ACC112 (cell line): ENCODE measurements at regions not wholly inside any gene's neighbourhood (a gene's known extent, or its start where the extent isn't known, plus 50 kb on each side); places are given as distances from the start of the nearest gene placed in this dataset.

Experiments
- H2AFZ ChIP-seq: fragments of 200-600 bp; sonication (generic); one replicate; pipeline ENCODE4 v1.6.0; 2017; ENCODE audit warnings: antibody characterized with exemption, low read length; ENCODE audit not compliant: unreplicated experiment
- H3K27ac ChIP-seq: fragments of 200-600 bp; sonication (generic); 2 replicates; pipeline ENCODE4 v1.5.1; 2014; ENCODE audit warnings: low read depth, mild to moderate bottlenecking, antibody characterized with exemption, low read length, moderate library complexity
- H3K27me3 ChIP-seq: fragments of 200-600 bp; sonication (generic); 2 replicates; pipeline ENCODE4 v1.6.1; 2014; ENCODE audit warnings: mild to moderate bottlenecking, antibody characterized with exemption, low read length, moderate library complexity, mixed read lengths; ENCODE audit not compliant: insufficient read depth
- H3K36me3 ChIP-seq: fragments of 200-600 bp; sonication (generic); 2 replicates; pipeline ENCODE4 v1.6.1; 2016; ENCODE audit warnings: mild to moderate bottlenecking, antibody characterized with exemption, low read length, moderate library complexity, mixed read lengths; ENCODE audit not compliant: insufficient read depth
- H3K4me1 ChIP-seq: fragments of 200-600 bp; sonication (generic); one replicate; pipeline ENCODE4 v1.6.1; 2016; ENCODE audit warnings: low read length, mixed read lengths; ENCODE audit not compliant: insufficient read depth, unreplicated experiment, control insufficient read depth
- H3K4me3 ChIP-seq: fragments of 200-600 bp; sonication (generic); 2 replicates; pipeline ENCODE4 v1.5.1; 2014; ENCODE audit warnings: mild to moderate bottlenecking, low read depth, low read length
- H3K79me2 ChIP-seq: fragments of 200-600 bp; sonication (generic); one replicate; pipeline ENCODE4 v1.6.0; 2016; ENCODE audit warnings: low read length; ENCODE audit not compliant: control insufficient read depth, unreplicated experiment, insufficient read depth

- Histone ChIP-seq H3K27me3 (no peaks in the 10 kb centered on the region), H3K27ac (no peak overlapping the region), H3K79me2 (no peaks in the 10 kb centered on the region), H3K36me3 (no peaks in the 10 kb centered on the region), H3K4me3 (no peak overlapping the region), H2AFZ (no peak overlapping the region), H3K4me1 (peaks cover 14% of the 10 kb centered on the region)
Observed at GRCh38 chr2:143960177-143960576, 559.7 kb downstream of the ZEB2 start.

GRCh38 chr2:143957321-143957720 is 562.6 kb downstream of the ZEB2 start:
- Histone ChIP-seq H2AFZ (no peak overlapping the region), H3K4me1 (peaks cover 37% of the 10 kb centered on the region), H3K79me2 (no peaks in the 10 kb centered on the region), H3K36me3 (no peaks in the 10 kb centered on the region), H3K4me3 (no peak overlapping the region), H3K27me3 (no peaks in the 10 kb centered on the region), H3K27ac (no peak overlapping the region)

DNA sequence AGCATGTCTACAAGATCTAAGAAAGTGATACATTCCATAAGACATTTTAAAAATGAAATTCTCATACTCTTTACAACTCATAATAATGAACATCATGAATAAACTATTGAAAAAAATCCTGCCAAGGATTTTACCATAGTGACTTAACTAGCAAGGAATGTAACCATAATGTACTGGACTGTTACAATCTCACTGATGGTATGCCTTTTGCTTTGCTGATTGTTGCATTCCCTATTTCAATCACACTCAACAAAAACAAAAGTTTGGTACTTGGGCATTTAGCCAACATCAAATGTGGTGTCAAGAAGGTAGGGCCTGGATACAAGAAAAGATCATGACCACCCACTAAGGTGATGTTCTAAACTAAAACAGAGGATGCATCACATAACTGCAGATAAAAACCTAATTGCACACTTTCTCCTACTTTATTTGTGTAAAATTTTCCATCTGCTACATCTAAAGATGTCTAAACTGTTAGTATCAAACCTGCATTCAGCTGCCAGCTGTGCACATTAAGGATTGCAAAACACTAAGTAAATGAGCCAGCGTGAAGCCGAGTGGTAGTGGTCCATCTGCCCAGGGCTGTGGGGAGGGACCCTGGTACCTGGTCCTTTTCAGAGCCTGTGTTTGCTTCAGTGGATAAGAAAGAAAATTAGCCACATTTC is 564.4 kb downstream of the ZEB2 start:
- H2AFZ ChIP-seq = peak overlapping the region; percentile 40
- H3K36me3 ChIP-seq = no peaks in the 10 kb centered on the region
- H3K27ac ChIP-seq = peak overlapping the region; percentile 65
- peak overlapping the region; percentile 7; the same call in 1 of the 2 replicates for H3K4me3 ChIP-seq
- peaks cover 44% of the 10 kb centered on the region for H3K4me1 ChIP-seq
- H3K27me3 ChIP-seq = no peaks in the 10 kb centered on the region
- H3K79me2 ChIP-seq = no peaks in the 10 kb centered on the region

GRCh38 chr2:143954844-143955243 is 565.1 kb downstream of the ZEB2 start:
- peak overlapping the region; percentile 65 for H3K27ac ChIP-seq
- H3K27me3 ChIP-seq = no peaks in the 10 kb centered on the region
- no peaks in the 10 kb centered on the region for H3K36me3 ChIP-seq
- H3K79me2 ChIP-seq = no peaks in the 10 kb centered on the region
- H3K4me3 ChIP-seq = peak overlapping the region; percentile 7; the same call in 1 of the 2 replicates
- peaks cover 39% of the 10 kb centered on the region for H3K4me1 ChIP-seq
- no peak overlapping the region for H2AFZ ChIP-seq

- no peaks in the 10 kb centered on the region for H3K36me3 ChIP-seq
- H2AFZ ChIP-seq = peak overlapping the region; percentile 73
- H3K4me3 ChIP-seq = peak overlapping the region; percentile 57
- H3K27ac ChIP-seq = peak overlapping the region; percentile 30; the same call in 1 of the 2 replicates
- H3K4me1 ChIP-seq = peaks cover 45% of the 10 kb centered on the region
- H3K27me3 ChIP-seq = no peaks in the 10 kb centered on the region
- no peaks in the 10 kb centered on the region for H3K79me2 ChIP-seq
Observed at GRCh38 chr2:143954186-143954585, 565.7 kb downstream of the ZEB2 start.

GRCh38 chr2:143953451-143954030 is 566.4 kb downstream of the ZEB2 start:
- Histone ChIP-seq H3K4me1 (peaks cover 48% of the 10 kb centered on the region), H2AFZ (peak overlapping the region; percentile 47), H3K27me3 (no peaks in the 10 kb centered on the region), H3K27ac (peak overlapping the region; percentile 30; the same call in 1 of the 2 replicates), H3K36me3 (no peaks in the 10 kb centered on the region), H3K79me2 (no peaks in the 10 kb centered on the region), H3K4me3 (peak overlapping the region; percentile 57)

- H3K27me3 ChIP-seq = no peaks in the 10 kb centered on the region
- peak overlapping the region; percentile 47 for H2AFZ ChIP-seq
- no peaks in the 10 kb centered on the region for H3K36me3 ChIP-seq
- H3K4me1 ChIP-seq = peaks cover 48% of the 10 kb centered on the region
- no peaks in the 10 kb centered on the region for H3K79me2 ChIP-seq
- H3K27ac ChIP-seq = no peak overlapping the region
- no peak overlapping the region for H3K4me3 ChIP-seq
Observed at GRCh38 chr2:143952536-143952935, 567.4 kb downstream of the ZEB2 start.

GRCh38 chr2:143950704-143951103 is 569.2 kb downstream of the ZEB2 start:
- Histone ChIP-seq H3K79me2 (no peaks in the 10 kb centered on the region), H2AFZ (no peak overlapping the region), H3K4me3 (no peak overlapping the region), H3K4me1 (peaks cover 44% of the 10 kb centered on the region), H3K27ac (no peak overlapping the region), H3K36me3 (no peaks in the 10 kb centered on the region), H3K27me3 (no peaks in the 10 kb centered on the region)

DNA sequence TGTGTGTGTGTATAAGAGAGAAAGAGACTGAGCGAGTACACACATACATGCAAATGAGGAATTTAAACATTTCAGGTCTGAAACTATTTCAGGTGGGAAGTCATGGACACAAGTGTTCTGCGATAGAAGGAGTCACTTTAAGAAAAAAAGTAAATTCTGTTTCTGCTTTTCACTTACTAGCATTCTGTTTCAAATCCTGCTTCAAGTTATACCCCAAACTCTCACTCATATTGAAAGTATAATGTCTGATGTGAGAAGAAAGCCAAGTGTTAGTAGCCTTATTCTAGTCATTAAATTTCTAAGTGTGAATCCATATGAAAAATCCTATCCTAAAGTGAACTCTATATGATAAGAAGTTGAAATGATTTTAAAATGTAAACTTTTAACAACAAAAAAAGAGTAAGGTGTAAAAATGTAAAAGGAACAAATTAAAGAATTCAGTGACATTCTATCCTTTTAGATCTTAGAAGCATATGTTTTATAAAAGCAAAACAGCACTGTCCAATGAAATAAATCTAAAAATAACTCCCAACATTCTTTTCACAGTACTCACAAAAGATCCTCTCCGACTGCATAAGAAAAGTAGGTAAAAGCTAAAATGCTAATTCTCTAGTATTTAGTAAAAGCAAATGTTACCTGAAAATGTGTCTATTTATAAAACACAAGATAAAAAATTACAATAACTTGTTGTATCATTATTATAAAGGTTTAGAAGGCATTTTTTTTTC is 570.6 kb downstream of the ZEB2 start:
- no peak overlapping the region for H3K4me3 ChIP-seq
- H3K36me3 ChIP-seq = no peaks in the 10 kb centered on the region
- no peaks in the 10 kb centered on the region for H3K79me2 ChIP-seq
- no peak overlapping the region for H3K27ac ChIP-seq
- H3K4me1 ChIP-seq = peaks cover 31% of the 10 kb centered on the region
- H3K27me3 ChIP-seq = no peaks in the 10 kb centered on the region
- H2AFZ ChIP-seq = no peak overlapping the region

GRCh38 chr2:143948710-143949109 is 571.2 kb downstream of the ZEB2 start:
- H2AFZ ChIP-seq = no peak overlapping the region
- no peaks in the 10 kb centered on the region for H3K36me3 ChIP-seq
- H3K27ac ChIP-seq = no peak overlapping the region
- no peaks in the 10 kb centered on the region for H3K79me2 ChIP-seq
- H3K27me3 ChIP-seq = no peaks in the 10 kb centered on the region
- H3K4me3 ChIP-seq = no peak overlapping the region
- H3K4me1 ChIP-seq = peaks cover 25% of the 10 kb centered on the region
